Neutrophil (primary cell): ENCODE measurements at regions not wholly inside any gene's neighbourhood (a gene's known extent, or its start where the extent isn't known, plus 50 kb on each side); places are given as distances from the start of the nearest gene placed in this dataset.

ENCODE experiments used
- H3K27ac ChIP-seq: fragments of 200-600 bp; sonication (generic); 2 replicates; pipeline ENCODE4 v1.5.1; 2016; ENCODE audit warnings: mild to moderate bottlenecking, moderate library complexity
- H3K27me3 ChIP-seq: fragments of 200-600 bp; sonication (generic); 2 replicates; pipeline ENCODE4 v1.6.0; 2016; ENCODE audit warnings: mild to moderate bottlenecking
- H3K36me3 ChIP-seq: fragments of 200-600 bp; sonication (generic); 2 replicates; pipeline ENCODE4 v1.5.1; 2017
- H3K4me1 ChIP-seq, 2 experiments: fragments of 200-600 bp in 1 of 2; sonication (generic) in 1 of 2; 1 replicate in 1 of 2; 2 replicates in 1 of 2; pipeline versions ENCODE4 v1.5.1 to v1.6.1; 2013 to 2016; ENCODE audit warnings: low read depth in 1 of 2, low read length in 1 of 2, mild to moderate bottlenecking in 1 of 2, moderate library complexity in 1 of 2; ENCODE audit not compliant: control insufficient read depth in 1 of 2, insufficient read depth in 1 of 2
- H3K4me3 ChIP-seq, 2 experiments: fragments of 200-600 bp in 1 of 2; sonication (generic) in 1 of 2; 1 replicate in 1 of 2; 2 replicates in 1 of 2; pipeline ENCODE4 v1.5.1; 2013 to 2016; ENCODE audit warnings: low read depth in 1 of 2, low read length in 1 of 2, mild to moderate bottlenecking in 1 of 2, moderate library complexity in 1 of 2
- H3K9me3 ChIP-seq: fragments of 200-600 bp; sonication (generic); 2 replicates; pipeline ENCODE4 v1.5.1; 2016
- CTCF ChIP-seq: fragments of 200-600 bp; sonication (generic); IDR thresholded peaks from 2 replicates; pipeline ENCODE4 v1.5.1; 2016; ENCODE audit warnings: antibody characterized with exemption

GRCh38 chr13:76471486-76471885, 414.7 kb downstream of the KCTD12 start:
- Histone ChIP-seq H3K9me3 (no peaks in the 10 kb centered on the region), H3K4me3 (no peak overlapping the region), H3K4me1 (no peaks in the 10 kb centered on the region), H3K36me3 (no peaks in the 10 kb centered on the region), H3K27ac (no peak overlapping the region), H3K27me3 (no peaks in the 10 kb centered on the region)
- TF ChIP-seq CTCF: no peak

GRCh38 chr13:76470991-76471390, 415.2 kb downstream of the KCTD12 start:
- Histone ChIP-seq H3K4me1 (no peaks in the 10 kb centered on the region), H3K27ac (no peak overlapping the region), H3K4me3 (no peak overlapping the region), H3K9me3 (no peaks in the 10 kb centered on the region), H3K27me3 (no peaks in the 10 kb centered on the region), H3K36me3 (no peaks in the 10 kb centered on the region)
- no peak for TF ChIP-seq CTCF

GRCh38 chr13:76466043-76466442, 420.2 kb downstream of the KCTD12 start:
- Histone ChIP-seq H3K4me1 (no peaks in the 10 kb centered on the region), H3K36me3 (no peaks in the 10 kb centered on the region), H3K4me3 (no peak overlapping the region), H3K27me3 (no peaks in the 10 kb centered on the region), H3K27ac (no peak overlapping the region), H3K9me3 (no peaks in the 10 kb centered on the region)
- no peak for TF ChIP-seq CTCF

GRCh38 chr13:76463314-76463713, 422.9 kb downstream of the KCTD12 start:
- Histone ChIP-seq H3K36me3 (no peaks in the 10 kb centered on the region), H3K4me1 (no peaks in the 10 kb centered on the region), H3K27me3 (no peaks in the 10 kb centered on the region), H3K9me3 (no peaks in the 10 kb centered on the region), H3K27ac (no peak overlapping the region), H3K4me3 (no peak overlapping the region)
- TF ChIP-seq CTCF: no peak

- no peak overlapping the region for H3K27ac ChIP-seq
- H3K4me3 ChIP-seq: no peak overlapping the region
Measured at GRCh38 chr13:76461999-76462398, 424.2 kb downstream of the KCTD12 start.

More at GRCh38 chr13:76461999-76462398, 424.2 kb downstream of the KCTD12 start:
- Histone ChIP-seq H3K27me3 (no peaks in the 10 kb centered on the region), H3K36me3 (no peaks in the 10 kb centered on the region), H3K9me3 (no peaks in the 10 kb centered on the region), H3K4me1 (no peaks in the 10 kb centered on the region)
- TF ChIP-seq CTCF: no peak
